GM12865 (cell line): ENCODE measurements at regions not wholly inside any gene's neighbourhood (a gene's known extent, or its start where the extent isn't known, plus 50 kb on each side); places are given as distances from the start of the nearest gene placed in this dataset.

Experiments used
- DNase-seq: peaks from one replicate; pipeline ENCODE4 v3.0.0; 2010; ENCODE audit warnings: low read depth
- H3K4me3 ChIP-seq: 2 replicates; pipeline ENCODE4 v1.5.1; 2011; ENCODE audit warnings: mild to moderate bottlenecking, low read depth, low read length, control low read depth
- CTCF ChIP-seq: IDR thresholded peaks from 2 replicates; pipeline ENCODE4 v1.5.1; 2011; ENCODE audit warnings: low read length, control low read depth, low read depth, inconsistent platforms; ENCODE audit not compliant: insufficient read depth; ENCODE audit errors: missing control alignments

DNA sequence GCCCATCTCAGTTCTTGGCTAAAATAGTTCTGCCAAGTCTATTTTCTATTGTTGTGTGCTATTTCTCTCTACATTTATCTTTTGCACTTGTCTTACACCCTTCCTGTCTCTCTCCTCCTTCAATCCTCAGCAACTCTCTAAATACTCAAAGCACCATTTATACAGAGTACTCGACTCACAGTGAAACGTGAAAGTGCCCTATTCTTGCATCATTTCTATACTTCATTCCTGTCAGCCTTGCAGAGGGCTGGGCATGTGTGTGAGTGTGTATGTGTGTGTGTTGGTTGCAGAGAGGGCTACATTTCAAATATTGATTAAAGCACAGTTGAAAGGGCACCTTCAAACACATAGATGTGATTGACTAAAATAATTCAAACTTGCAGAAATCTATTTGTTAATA is 373.2 kb upstream of the MANEA start:
- H3K4me3 ChIP-seq: no peak overlapping the region
- DNase-seq: no peak
- TF ChIP-seq CTCF: no peak

DNA sequence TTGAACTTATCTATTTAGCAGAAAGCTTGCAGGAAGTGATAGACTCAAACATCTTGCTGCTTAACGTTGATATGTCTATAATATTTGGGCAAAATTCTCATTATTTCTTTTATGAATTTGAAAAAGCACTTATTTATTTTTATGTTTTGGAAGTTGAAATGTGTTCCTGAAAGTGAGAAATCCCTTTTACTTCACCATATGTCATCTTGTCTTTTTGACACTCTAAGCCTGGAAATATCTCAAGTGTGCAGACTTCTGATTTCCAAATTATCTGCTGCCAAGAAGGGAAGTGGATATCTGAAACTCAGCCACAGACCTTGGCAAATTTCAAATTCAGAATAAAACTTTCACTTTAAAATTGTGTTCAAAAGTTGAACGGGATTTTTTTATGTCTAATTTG is 368.7 kb upstream of the MANEA start:
- DNase-seq: no peak
- no peak overlapping the region for H3K4me3 ChIP-seq
- no peak for TF ChIP-seq CTCF

GRCh38 chr6:95209074-95209473 is 368.3 kb upstream of the MANEA start:
- no peak for DNase-seq
- H3K4me3 ChIP-seq: no peak overlapping the region
- TF ChIP-seq CTCF: no peak

- H3K4me3 ChIP-seq: no peak overlapping the region
- no peak for TF ChIP-seq CTCF
These were observed 360.8 kb upstream of the MANEA start for GRCh38 chr6:95216555-95216954.

GRCh38 chr6:95227351-95227750 is 350.0 kb upstream of the MANEA start:
- DNase-seq: no peak
- no peak for TF ChIP-seq CTCF
- no peak overlapping the region for H3K4me3 ChIP-seq

More at GRCh38 chr6:95216555-95216954, 360.8 kb upstream of the MANEA start:
- DNase-seq: no peak

DNA sequence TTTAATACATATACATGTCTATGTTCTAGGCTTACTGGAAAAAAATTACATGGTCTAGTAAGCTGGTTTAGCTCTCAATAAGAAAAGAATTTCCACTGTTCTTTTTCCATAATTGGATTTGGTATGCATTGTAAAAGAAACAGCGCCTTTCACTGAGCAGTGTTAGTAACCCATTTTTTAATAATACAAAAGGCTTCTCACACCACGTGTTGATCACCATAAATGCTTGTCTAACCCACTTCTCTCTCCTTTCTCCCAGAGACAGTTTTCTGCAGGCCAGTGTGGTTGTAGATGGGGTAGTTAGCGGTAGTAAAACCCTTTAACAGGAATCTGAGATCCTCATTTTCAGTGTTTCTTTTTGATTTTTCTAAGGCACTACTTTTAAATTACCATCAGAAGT is 348.7 kb upstream of the MANEA start:
- H3K4me3 ChIP-seq: no peak overlapping the region
- no peak for TF ChIP-seq CTCF

DNA sequence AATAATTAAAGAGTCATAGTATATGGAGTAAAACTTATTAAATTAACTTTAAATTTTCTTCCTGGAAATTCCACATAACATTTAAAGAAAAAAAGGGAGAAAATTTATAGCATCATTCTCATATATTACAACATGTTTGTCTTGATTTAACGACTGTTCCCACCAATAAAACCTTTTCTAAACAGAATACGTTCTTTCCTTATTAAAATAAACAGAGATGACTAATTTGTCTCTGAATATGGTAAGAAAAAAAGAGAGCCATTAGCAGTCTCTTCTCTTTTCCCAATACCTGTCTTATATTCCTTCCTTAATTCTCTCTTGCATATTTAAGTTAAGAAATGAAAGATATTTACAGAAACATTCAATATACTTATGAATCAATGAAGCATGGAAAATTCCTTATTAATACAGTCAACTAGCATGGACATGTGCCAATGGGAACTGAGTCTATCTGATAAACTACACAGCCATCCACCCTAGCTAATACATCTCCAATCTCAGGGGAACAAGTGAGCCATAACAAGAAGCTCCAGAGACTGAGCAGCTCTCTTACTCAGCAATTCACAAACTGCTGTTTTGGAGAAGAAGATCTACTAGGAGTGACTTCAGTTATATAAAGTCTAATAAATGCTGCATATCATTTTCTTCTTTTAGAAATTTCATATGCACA is 347.1 kb upstream of the MANEA start:
- no peak overlapping the region for H3K4me3 ChIP-seq
- no peak for DNase-seq
- TF ChIP-seq CTCF: no peak

More for the DNA sequence above, 348.7 kb upstream of the MANEA start:
- no peak for DNase-seq
